Right lobe of liver (tissue), 6 donors: ENCODE measurements at regions not wholly inside any gene's neighbourhood (a gene's known extent, or its start where the extent isn't known, plus 50 kb on each side); places are given as distances from the start of the nearest gene placed in this dataset.
"Not testable (repeated sequence)": the region's sequence is repeated elsewhere in the genome, so short reads cannot be mapped to it uniquely, and the experiment has no call there.

ENCODE experiments used
- ATAC-seq, 4 donors: fragments of 200-7000 bp; cut with Tn5 transposase; one replicate each; pipeline ENCODE4 v1.9.1; 2020; ENCODE audit warnings: mild to moderate bottlenecking in 4 of 4, moderate library complexity in 4 of 4
- DNase-seq, 3 donors: peaks; one replicate each; pipeline ENCODE4 v3.0.0-alpha.2; 2020
- H3K27ac ChIP-seq, 3 donors: fragments of 200-600 bp; one replicate each; pipeline ENCODE4 v1.8.0; 2022
- H3K27me3 ChIP-seq, 2 donors: fragments of 200-600 bp; one replicate each; pipeline ENCODE4 v1.8.0; 2022
- H3K36me3 ChIP-seq, 4 donors: fragments of 200-600 bp; sonication (generic) in 1 of 4; one replicate each; pipeline versions ENCODE4 v1.5.1 to v1.8.0; 2017 to 2022; ENCODE audit warnings: control low read depth in 1 of 4
- H3K4me1 ChIP-seq, 4 donors: fragments of 200-600 bp; sonication (generic) in 1 of 4; one replicate each; pipeline versions ENCODE4 v1.5.1 to v1.8.0; 2017 to 2022; ENCODE audit warnings: control low read depth in 1 of 4
- H3K4me3 ChIP-seq, 3 donors: fragments of 200-600 bp; one replicate each; pipeline ENCODE4 v1.8.0; 2022
- H3K9me3 ChIP-seq, 4 donors: fragments of 200-600 bp; sonication (generic) in 1 of 4; one replicate each; pipeline versions ENCODE4 v1.5.1 to v1.8.0; 2017 to 2022; ENCODE audit warnings: control low read depth in 1 of 4
- CTCF ChIP-seq, 4 donors: fragments of 200-600 bp in 3 of 4; fragments of 450-650 bp in 1 of 4; IDR thresholded peaks; one replicate each; pipeline versions ENCODE4 v1.5.1 to v1.8.0; 2016 to 2022; ENCODE audit warnings: antibody characterized with exemption in 4 of 4, mild to moderate bottlenecking in 2 of 4
- POLR2A ChIP-seq: fragments of 450-650 bp; IDR thresholded peaks from one replicate; pipeline ENCODE4 v1.6.1; 2017; ENCODE audit warnings: antibody characterized with exemption, mild to moderate bottlenecking
- WGBS: methylation state at CpG from one replicate; pipeline ENCODE4 v1.1.6; 2018; ENCODE audit warnings: low coverage, low lambda C conversion rate; ENCODE audit not compliant: insufficient coverage; ENCODE audit errors: missing lambda C conversion rate; 5-methylcytosine and 5-hydroxymethylcytosine counted together
- intact Hi-C, 2 donors: fragments of 100-400 bp; cut with DNase I; formaldehyde crosslinking; loops; one replicate each; pipeline versions ENCODE4 v1.11.2 to v1.14.1; 2022
- donor health status: DM: no; HTN: yes; CAD: no.
- donor health status: DM: no; HTN: no; CAD: no.
- donor health status: DM: no; HTN: no; CAD: no.
- donor health status: DM: no; HTN: yes; CAD: no.
- donor health status: DM: no; HTN: yes; CAD: no.

GRCh38 chr2:67329951-67330350 lies 67.2 kb upstream of the ETAA1 start:
- TF ChIP-seq CTCF (IDR thresholded peaks at IDR 0.05): no peak
- TF ChIP-seq POLR2A: no peak
- intact Hi-C loops: no loop called here
- Histone ChIP-seq H3K27me3 (no peaks in the 10 kb centered on the region), H3K4me1 (no peaks in the 10 kb centered on the region), H3K27ac (no peak overlapping the region), H3K9me3 (no peaks in the 10 kb centered on the region), H3K4me3 (no peak overlapping the region), H3K36me3 (no peaks in the 10 kb centered on the region)
- ATAC-seq (no peak), DNase-seq (no peak)

- H3K9me3 ChIP-seq, H3K36me3 ChIP-seq, intact Hi-C loops, H3K4me1 ChIP-seq, H3K4me3 ChIP-seq, H3K27ac ChIP-seq, ATAC-seq, DNase-seq, H3K27me3 ChIP-seq: not testable (repeated sequence)
- 72% methylated on average over 6 of the region's 9 CpGs for WGBS
Measured at GRCh38 chr2:67331419-67332086, 65.6 kb upstream of the ETAA1 start.

- Histone ChIP-seq H3K36me3 (no peaks in the 10 kb centered on the region), H3K4me1 (no peaks in the 10 kb centered on the region), H3K4me3 (no peak overlapping the region), H3K27ac (no peak overlapping the region), H3K9me3 (no peaks in the 10 kb centered on the region), H3K27me3 (no peaks in the 10 kb centered on the region)
- ATAC-seq: no peak
- intact Hi-C loops: no loop called here
- no peak for DNase-seq
- 85% methylated on average over 2 of the region's 2 CpGs for WGBS
- TF ChIP-seq CTCF (IDR thresholded peaks at IDR 0.05) (no peak), POLR2A (no peak)
Measured at GRCh38 chr2:67337903-67338302, 59.2 kb upstream of the ETAA1 start.

GRCh38 chr2:67338601-67339233 lies 58.4 kb upstream of the ETAA1 start:
- 39% methylated on average over 3 of the region's 3 CpGs for WGBS
- Histone ChIP-seq H3K4me3 (no peak overlapping the region), H3K36me3 (no peaks in the 10 kb centered on the region), H3K27me3 (no peaks in the 10 kb centered on the region), H3K27ac (no peak overlapping the region), H3K4me1 (no peaks in the 10 kb centered on the region), H3K9me3 (no peaks in the 10 kb centered on the region)
- no peak for ATAC-seq
- TF ChIP-seq POLR2A: no peak
- TF ChIP-seq CTCF (IDR thresholded peaks at IDR 0.05): no peak
- intact Hi-C loops: no loop called here
- no peak for DNase-seq

- TF ChIP-seq CTCF (IDR thresholded peaks at IDR 0.05) (no peak), POLR2A (no peak)
- 72% methylated on average over 4 of the region's 4 CpGs for WGBS
- Histone ChIP-seq H3K27ac (no peak overlapping the region), H3K4me3 (no peak overlapping the region), H3K4me1 (no peaks in the 10 kb centered on the region), H3K36me3 (no peaks in the 10 kb centered on the region), H3K9me3 (no peaks in the 10 kb centered on the region), H3K27me3 (no peaks in the 10 kb centered on the region)
- no peak for DNase-seq
- intact Hi-C loops: no loop called here
- ATAC-seq: no peak
Measured at GRCh38 chr2:67339234-67339885, 57.8 kb upstream of the ETAA1 start.
